ENCODE measurements at regions not wholly inside any gene's neighbourhood (a gene's known extent, or its start where the extent isn't known, plus 50 kb on each side); places are given as distances from the start of the nearest gene placed in this dataset.

DNA sequence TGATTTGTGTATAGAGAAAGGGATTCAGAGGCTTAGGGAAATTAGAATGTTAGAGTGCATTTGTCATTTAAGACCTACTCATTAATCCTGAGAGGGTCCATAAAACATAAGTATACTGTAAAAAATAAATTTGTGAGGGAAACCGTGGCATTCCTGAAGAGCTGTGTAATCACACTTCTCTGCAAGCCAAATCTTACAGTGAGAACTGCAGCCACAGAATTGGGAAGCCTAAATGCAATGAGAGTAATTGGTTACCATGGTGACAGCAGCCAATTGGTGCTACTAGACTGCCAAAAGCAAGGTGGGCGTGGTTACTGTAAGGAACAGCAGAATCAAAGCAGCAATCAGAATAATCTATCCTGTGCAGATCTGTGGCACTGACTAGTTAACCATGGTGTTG, 345.2 kb upstream of the GRID2 start:
- H3K27ac ChIP-seq, result no peak overlapping the region
- H3K4me1 ChIP-seq, result no peaks in the 10 kb centered on the region
- WGBS (ENCODE audit: insufficient coverage, low coverage, low lambda C conversion rate, missing lambda C conversion rate), result 31% methylated on average over 2 of the region's 2 CpGs
- DNase-seq (no peak), ATAC-seq (no peak)
- no peaks in the 10 kb centered on the region for H3K27me3 ChIP-seq
- no peaks in the 10 kb centered on the region for H3K36me3 ChIP-seq
- no peaks in the 10 kb centered on the region for H3K9me3 ChIP-seq
- TF ChIP-seq POLR2A (IDR thresholded peaks at IDR 0.05), result no peak
- TF ChIP-seq, protein P1, sequence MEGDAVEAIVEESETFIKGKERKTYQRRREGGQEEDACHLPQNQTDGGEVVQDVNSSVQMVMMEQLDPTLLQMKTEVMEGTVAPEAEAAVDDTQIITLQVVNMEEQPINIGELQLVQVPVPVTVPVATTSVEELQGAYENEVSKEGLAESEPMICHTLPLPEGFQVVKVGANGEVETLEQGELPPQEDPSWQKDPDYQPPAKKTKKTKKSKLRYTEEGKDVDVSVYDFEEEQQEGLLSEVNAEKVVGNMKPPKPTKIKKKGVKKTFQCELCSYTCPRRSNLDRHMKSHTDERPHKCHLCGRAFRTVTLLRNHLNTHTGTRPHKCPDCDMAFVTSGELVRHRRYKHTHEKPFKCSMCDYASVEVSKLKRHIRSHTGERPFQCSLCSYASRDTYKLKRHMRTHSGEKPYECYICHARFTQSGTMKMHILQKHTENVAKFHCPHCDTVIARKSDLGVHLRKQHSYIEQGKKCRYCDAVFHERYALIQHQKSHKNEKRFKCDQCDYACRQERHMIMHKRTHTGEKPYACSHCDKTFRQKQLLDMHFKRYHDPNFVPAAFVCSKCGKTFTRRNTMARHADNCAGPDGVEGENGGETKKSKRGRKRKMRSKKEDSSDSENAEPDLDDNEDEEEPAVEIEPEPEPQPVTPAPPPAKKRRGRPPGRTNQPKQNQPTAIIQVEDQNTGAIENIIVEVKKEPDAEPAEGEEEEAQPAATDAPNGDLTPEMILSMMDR (IDR thresholded peaks at IDR 0.05), result no peak
- no peak overlapping the region for H3K4me3 ChIP-seq
- intact Hi-C loops (cut with DNase I), result no loop called here

DNA sequence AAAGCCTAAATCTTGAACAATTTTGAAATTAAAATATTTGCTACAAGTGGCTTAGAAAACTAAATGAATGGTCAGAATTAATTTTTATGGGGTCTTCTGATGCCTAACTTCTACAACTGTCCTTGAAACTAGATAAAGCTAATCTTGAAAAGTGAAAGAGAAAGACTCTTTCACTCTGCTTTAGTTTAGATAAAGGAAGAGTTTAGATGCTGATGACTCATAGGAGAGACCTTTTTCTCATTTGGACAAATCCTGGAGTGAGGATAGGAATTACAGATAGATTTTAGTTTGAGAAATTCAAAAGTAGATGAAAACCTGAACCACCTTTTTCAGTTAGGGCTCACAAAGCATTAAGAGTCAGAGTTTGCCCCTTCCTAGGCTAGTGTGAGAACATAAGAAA, 342.3 kb upstream of the GRID2 start:
- no peak overlapping the region for H3K4me3 ChIP-seq
- H3K27ac ChIP-seq, result no peak overlapping the region
- no peaks in the 10 kb centered on the region for H3K9me3 ChIP-seq
- ATAC-seq (no peak), DNase-seq (no peak)
- H3K27me3 ChIP-seq, result no peaks in the 10 kb centered on the region
- intact Hi-C loops (cut with DNase I), result no loop called here
- H3K4me1 ChIP-seq, result no peaks in the 10 kb centered on the region
- H3K36me3 ChIP-seq, result no peaks in the 10 kb centered on the region
- no peak for TF ChIP-seq POLR2A (IDR thresholded peaks at IDR 0.05)
- TF ChIP-seq, protein P1 (IDR thresholded peaks at IDR 0.05), result no peak

GRCh38 chr4:91963486-91963885, 340.3 kb upstream of the GRID2 start:
- Histone ChIP-seq H3K4me1 (no peaks in the 10 kb centered on the region), H3K36me3 (no peaks in the 10 kb centered on the region), H3K4me3 (no peak overlapping the region), H3K27ac (no peak overlapping the region), H3K27me3 (no peaks in the 10 kb centered on the region), H3K9me3 (no peaks in the 10 kb centered on the region)
- WGBS (ENCODE audit: insufficient coverage, low coverage, low lambda C conversion rate, missing lambda C conversion rate), result 50% methylated on average over 3 of the region's 3 CpGs
- intact Hi-C loops (cut with DNase I), result no loop called here
- no peak for TF ChIP-seq POLR2A (IDR thresholded peaks at IDR 0.05)
- TF ChIP-seq, protein P1 (IDR thresholded peaks at IDR 0.05), result no peak
- ATAC-seq, result no peak
- DNase-seq, result no peak

DNA sequence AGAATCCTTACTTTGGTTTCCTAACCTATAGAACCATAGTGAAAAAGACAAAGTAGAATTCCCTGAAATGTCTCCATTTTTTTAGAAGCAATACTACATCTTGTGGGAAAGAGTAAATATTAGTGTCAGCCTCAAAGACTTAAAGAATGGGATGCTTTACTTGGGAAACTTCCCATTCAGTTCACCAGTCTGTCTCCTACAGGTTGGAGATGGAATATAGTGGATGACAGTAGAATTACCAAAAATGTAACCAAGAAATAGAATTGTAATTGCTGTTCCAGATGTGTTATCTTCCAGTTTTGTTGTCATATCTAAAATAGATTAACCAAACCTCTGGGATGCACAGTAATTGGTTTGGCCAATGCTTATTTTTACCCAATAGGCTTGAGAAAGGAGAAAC, 338.6 kb upstream of the GRID2 start:
- H3K4me3 ChIP-seq, result no peak overlapping the region
- no peaks in the 10 kb centered on the region for H3K4me1 ChIP-seq
- intact Hi-C loops (cut with DNase I), result no loop called here
- ATAC-seq (no peak), DNase-seq (no peak)
- H3K27me3 ChIP-seq, result no peaks in the 10 kb centered on the region
- H3K36me3 ChIP-seq, result no peaks in the 10 kb centered on the region
- H3K27ac ChIP-seq, result no peak overlapping the region
- no peaks in the 10 kb centered on the region for H3K9me3 ChIP-seq
- TF ChIP-seq, protein P1 (IDR thresholded peaks at IDR 0.05), result peak in 3 of 4 donors; percentile 26 to 46 (median 31)
- TF ChIP-seq POLR2A (IDR thresholded peaks at IDR 0.05), result no peak

- H3K27ac ChIP-seq, result no peak overlapping the region
- no peaks in the 10 kb centered on the region for H3K9me3 ChIP-seq
- intact Hi-C loops (cut with DNase I), result no loop called here
- WGBS (ENCODE audit: insufficient coverage, low coverage, low lambda C conversion rate, missing lambda C conversion rate), result 68% methylated on average over 1 of the region's 1 CpG
- no peaks in the 10 kb centered on the region for H3K4me1 ChIP-seq
- ATAC-seq (no peak), DNase-seq (no peak)
- H3K4me3 ChIP-seq, result no peak overlapping the region
- no peaks in the 10 kb centered on the region for H3K36me3 ChIP-seq
- TF ChIP-seq POLR2A (IDR thresholded peaks at IDR 0.05), result no peak
- TF ChIP-seq, protein P1 (IDR thresholded peaks at IDR 0.05), result no peak
- no peaks in the 10 kb centered on the region for H3K27me3 ChIP-seq
Measured at GRCh38 chr4:91973479-91974153, 330.1 kb upstream of the GRID2 start.
